ENCODE measurements at regions not wholly inside any gene's neighbourhood (a gene's known extent, or its start where the extent isn't known, plus 50 kb on each side); places are given as distances from the start of the nearest gene placed in this dataset.

- Mint-ChIP-seq H3K9me3 (peaks cover 9% of the 10 kb centered on the region), H3K4me3 (no peak overlapping the region), H3K27ac (ENCODE audit: unreplicated experiment) (no peak overlapping the region), H3K4me1 (no peaks in the 10 kb centered on the region), H3K36me3 (ENCODE audit: low read depth) (peaks cover 8% of the 10 kb centered on the region), H3K27me3 (ENCODE audit: low read depth) (no peaks in the 10 kb centered on the region)
- TF ChIP-seq, protein P1, sequence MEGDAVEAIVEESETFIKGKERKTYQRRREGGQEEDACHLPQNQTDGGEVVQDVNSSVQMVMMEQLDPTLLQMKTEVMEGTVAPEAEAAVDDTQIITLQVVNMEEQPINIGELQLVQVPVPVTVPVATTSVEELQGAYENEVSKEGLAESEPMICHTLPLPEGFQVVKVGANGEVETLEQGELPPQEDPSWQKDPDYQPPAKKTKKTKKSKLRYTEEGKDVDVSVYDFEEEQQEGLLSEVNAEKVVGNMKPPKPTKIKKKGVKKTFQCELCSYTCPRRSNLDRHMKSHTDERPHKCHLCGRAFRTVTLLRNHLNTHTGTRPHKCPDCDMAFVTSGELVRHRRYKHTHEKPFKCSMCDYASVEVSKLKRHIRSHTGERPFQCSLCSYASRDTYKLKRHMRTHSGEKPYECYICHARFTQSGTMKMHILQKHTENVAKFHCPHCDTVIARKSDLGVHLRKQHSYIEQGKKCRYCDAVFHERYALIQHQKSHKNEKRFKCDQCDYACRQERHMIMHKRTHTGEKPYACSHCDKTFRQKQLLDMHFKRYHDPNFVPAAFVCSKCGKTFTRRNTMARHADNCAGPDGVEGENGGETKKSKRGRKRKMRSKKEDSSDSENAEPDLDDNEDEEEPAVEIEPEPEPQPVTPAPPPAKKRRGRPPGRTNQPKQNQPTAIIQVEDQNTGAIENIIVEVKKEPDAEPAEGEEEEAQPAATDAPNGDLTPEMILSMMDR (conservative IDR thresholded peaks at IDR 0.05), result no peak
- no peak for DNase-seq (ENCODE audit: low read depth, low spot score)
Observed at GRCh38 chr7:8314566-8314965, 52.6 kb upstream of the ICA1 start.

GRCh38 chr7:8319115-8319514 lies 57.1 kb upstream of the ICA1 start:
- H3K4me3 Mint-ChIP-seq, result no peak overlapping the region
- no peak overlapping the region for H3K27ac Mint-ChIP-seq (ENCODE audit: unreplicated experiment)
- no peak for DNase-seq (ENCODE audit: low read depth, low spot score)
- TF ChIP-seq, protein P1 (conservative IDR thresholded peaks at IDR 0.05), result no peak
- H3K4me1 Mint-ChIP-seq, result no peaks in the 10 kb centered on the region
- peaks cover 9% of the 10 kb centered on the region for H3K9me3 Mint-ChIP-seq
- H3K36me3 Mint-ChIP-seq (ENCODE audit: low read depth), result peaks cover 2% of the 10 kb centered on the region
- H3K27me3 Mint-ChIP-seq (ENCODE audit: low read depth), result no peaks in the 10 kb centered on the region

GRCh38 chr7:8320174-8320573 lies 58.2 kb upstream of the ICA1 start:
- H3K36me3 Mint-ChIP-seq (ENCODE audit: low read depth), result peaks cover 2% of the 10 kb centered on the region
- DNase-seq (ENCODE audit: low read depth, low spot score), result no peak
- no peak overlapping the region for H3K4me3 Mint-ChIP-seq
- no peak overlapping the region for H3K27ac Mint-ChIP-seq (ENCODE audit: unreplicated experiment)
- H3K4me1 Mint-ChIP-seq, result no peaks in the 10 kb centered on the region
- H3K27me3 Mint-ChIP-seq (ENCODE audit: low read depth), result no peaks in the 10 kb centered on the region
- TF ChIP-seq, protein P1 (conservative IDR thresholded peaks at IDR 0.05), result no peak
- peaks cover 11% of the 10 kb centered on the region for H3K9me3 Mint-ChIP-seq

GRCh38 chr7:8321312-8321711 lies 59.3 kb upstream of the ICA1 start:
- H3K36me3 Mint-ChIP-seq (ENCODE audit: low read depth), result peaks cover 2% of the 10 kb centered on the region
- no peak overlapping the region for H3K4me3 Mint-ChIP-seq
- H3K4me1 Mint-ChIP-seq, result no peaks in the 10 kb centered on the region
- TF ChIP-seq, protein P1 (conservative IDR thresholded peaks at IDR 0.05), result no peak
- DNase-seq (ENCODE audit: low read depth, low spot score), result no peak
- peaks cover 11% of the 10 kb centered on the region for H3K9me3 Mint-ChIP-seq
- H3K27me3 Mint-ChIP-seq (ENCODE audit: low read depth), result no peaks in the 10 kb centered on the region
- no peak overlapping the region for H3K27ac Mint-ChIP-seq (ENCODE audit: unreplicated experiment)

DNA sequence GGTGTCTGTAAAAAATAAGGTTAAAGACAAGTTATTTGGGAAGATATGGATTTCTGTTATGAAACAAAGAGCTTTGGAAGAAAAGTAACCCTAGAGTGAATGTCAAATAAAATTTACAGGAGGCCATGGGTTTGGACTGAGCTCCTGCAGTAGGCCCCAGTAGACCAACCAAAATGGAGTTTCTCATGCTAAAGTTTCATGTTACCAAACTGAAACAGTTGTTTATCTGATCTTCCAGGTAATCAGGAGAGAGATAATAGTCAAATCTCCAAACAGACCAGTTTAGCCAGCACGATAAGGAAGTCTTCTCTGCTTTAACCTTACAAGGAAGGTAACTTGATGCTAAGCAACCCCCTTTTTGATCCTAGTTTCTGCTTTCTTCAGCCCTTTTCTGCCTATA lies 60.7 kb upstream of the ICA1 start:
- H3K4me1 Mint-ChIP-seq, result no peaks in the 10 kb centered on the region
- H3K27me3 Mint-ChIP-seq (ENCODE audit: low read depth), result no peaks in the 10 kb centered on the region
- H3K4me3 Mint-ChIP-seq, result no peak overlapping the region
- peaks cover 2% of the 10 kb centered on the region for H3K36me3 Mint-ChIP-seq (ENCODE audit: low read depth)
- TF ChIP-seq, protein P1 (conservative IDR thresholded peaks at IDR 0.05), result no peak
- no peak overlapping the region for H3K27ac Mint-ChIP-seq (ENCODE audit: unreplicated experiment)
- no peak for DNase-seq (ENCODE audit: low read depth, low spot score)
- H3K9me3 Mint-ChIP-seq, result peaks cover 11% of the 10 kb centered on the region

GRCh38 chr7:8325067-8325466 lies 63.1 kb upstream of the ICA1 start:
- Mint-ChIP-seq H3K27me3 (ENCODE audit: low read depth) (no peaks in the 10 kb centered on the region), H3K4me1 (no peaks in the 10 kb centered on the region), H3K36me3 (ENCODE audit: low read depth) (no peaks in the 10 kb centered on the region), H3K27ac (ENCODE audit: unreplicated experiment) (no peak overlapping the region), H3K4me3 (no peak overlapping the region), H3K9me3 (peaks cover 5% of the 10 kb centered on the region)
- TF ChIP-seq, protein P1 (conservative IDR thresholded peaks at IDR 0.05), result no peak
- no peak for DNase-seq (ENCODE audit: low read depth, low spot score)

Data from neural crest cell (in vitro differentiated cells).